A549 (cell line): ENCODE measurements at regions not wholly inside any gene's neighbourhood (a gene's known extent, or its start where the extent isn't known, plus 50 kb on each side); places are given as distances from the start of the nearest gene placed in this dataset.

Source experiments
- ATAC-seq, 2 experiments: fragments of 200-7000 bp in 1 of 2; fragments of >200 bp in 1 of 2; cut with Nextera tagmentation in 1 of 2; cut with Tn5 transposase in 1 of 2; 3 replicates each; pipeline versions ENCODE4 v1.8.0 to v1.9.1; 2018 to 2020; ENCODE audit warnings: mild to moderate bottlenecking in 1 of 2, moderate library complexity in 1 of 2
- CTCF ChIA-PET: fragments of 300-600 bp; sonication (Branson Sonifier 250); formaldehyde crosslinking; extraction: SDS; loops from one replicate; lab custom pipeline; 2021; ENCODE audit warnings: antibody characterized with exemption, inconsistent platforms; lab: Yijun Ruan, JAX
- POLR2A ChIA-PET: fragments of 350-600 bp; formaldehyde crosslinking; extraction: SDS; loops from one replicate; lab custom pipeline; 2021; ENCODE audit warnings: antibody characterized with exemption, inconsistent platforms; lab: Yijun Ruan, JAX
- DNase-seq, 2 experiments: peaks; one replicate each; pipeline versions ENCODE4 v3.0.0 to v3.0.0-alpha.2; 2011 to 2016; ENCODE audit warnings: low read depth in 1 of 2, low spot score in 1 of 2
- FAIRE-seq: peaks from 2 replicates; lab custom pipeline; 2011; peaks lifted over from hg19 to GRCh38; lab: Jason Lieb, UNC
- H3K27ac ChIP-seq, 2 experiments: fragments of >200 bp; sonication (Bioruptor Twin); formaldehyde crosslinking; 3 replicates each; pipeline ENCODE4 v1.5.1; 2016 to 2017
- H3K4me1 ChIP-seq: fragments of >200 bp; sonication (Bioruptor Twin); formaldehyde crosslinking; 3 replicates; pipeline ENCODE4 v1.6.1; 2016
- H3K4me2 ChIP-seq: fragments of >200 bp; sonication (Bioruptor Twin); formaldehyde crosslinking; 3 replicates; pipeline ENCODE4 v1.6.1; 2016
- H3K4me3 ChIP-seq: fragments of >200 bp; sonication (Bioruptor Twin); formaldehyde crosslinking; 3 replicates; pipeline ENCODE4 v1.5.1; 2016
- H3K9me3 ChIP-seq: fragments of >200 bp; sonication (Bioruptor Twin); formaldehyde crosslinking; 3 replicates; pipeline ENCODE4 v1.6.1; 2016
- ATOH8 ChIP-seq: fragments of 250-450 bp; sonication (Bioruptor Pico); IDR thresholded peaks from 2 replicates; pipeline ENCODE4 v1.5.0; 2020; ENCODE audit warnings: low read depth, mild to moderate bottlenecking, moderate library complexity
- CBX2 ChIP-seq: fragments of 200-600 bp; sonication (generic); IDR thresholded peaks from 2 replicates; pipeline ENCODE4 v1.6.1; 2016; ENCODE audit warnings: low read depth, mild to moderate bottlenecking, borderline replicate concordance
- CHD4 ChIP-seq: fragments of 200-600 bp; sonication (generic); IDR thresholded peaks from 2 replicates; pipeline ENCODE4 v1.6.1; 2016; ENCODE audit warnings: antibody characterized with exemption, mild to moderate bottlenecking, borderline replicate concordance
- E2F6 ChIP-seq: IDR thresholded peaks from 2 replicates; pipeline ENCODE4 v1.6.1; 2012; ENCODE audit warnings: low read depth, borderline replicate concordance
- FOSL2 ChIP-seq, 2 experiments: fragments of 450-650 bp in 1 of 2; fragments of >200 bp in 1 of 2; sonication (Bioruptor Twin) in 1 of 2; formaldehyde crosslinking; IDR thresholded peaks; 2 replicates each; pipeline versions ENCODE4 v1.5.0 to v1.6.1; 2016 to 2020; ENCODE audit warnings: mild to moderate bottlenecking in 1 of 2, moderate library complexity in 1 of 2
- FOXS1 ChIP-seq: fragments of 250-450 bp; sonication (Bioruptor Pico); IDR thresholded peaks from 2 replicates; pipeline ENCODE4 v1.5.0; 2020; ENCODE audit warnings: mild to moderate bottlenecking, moderate library complexity
- HEYL ChIP-seq: fragments of 250-450 bp; sonication (Bioruptor Pico); IDR thresholded peaks from 2 replicates; pipeline ENCODE4 v1.8.0; 2021; ENCODE audit warnings: mild to moderate bottlenecking, moderate library complexity
- HMGXB4 ChIP-seq: fragments of 250-450 bp; sonication (Bioruptor Pico); IDR thresholded peaks from 2 replicates; pipeline ENCODE4 v1.5.0; 2021; ENCODE audit warnings: mild to moderate bottlenecking, moderate library complexity, borderline replicate concordance
- HOXB13 ChIP-seq: fragments of 250-450 bp; sonication (Bioruptor Pico); IDR thresholded peaks from 2 replicates; pipeline ENCODE4 v1.5.0; 2020; ENCODE audit warnings: low read depth, mild to moderate bottlenecking, moderate library complexity
- PHF8 ChIP-seq: fragments of 200-600 bp; sonication (generic); IDR thresholded peaks from 2 replicates; pipeline ENCODE4 v1.6.1; 2016; ENCODE audit warnings: low read depth, mild to moderate bottlenecking, antibody characterized with exemption, moderate library complexity, borderline replicate concordance
- RAD21 ChIP-seq, 2 experiments: fragments of >200 bp in 1 of 2; sonication (Bioruptor Twin) in 1 of 2; formaldehyde crosslinking in 1 of 2; IDR thresholded peaks in 1 of 2; conservative IDR thresholded peaks in 1 of 2; 2 replicates in 1 of 2; 3 replicates in 1 of 2; pipeline ENCODE4 v1.6.1; 2012 to 2018; ENCODE audit warnings: inconsistent platforms in 1 of 2
- RARB ChIP-seq: fragments of 250-450 bp; sonication (Bioruptor Pico); IDR thresholded peaks from 2 replicates; pipeline ENCODE4 v1.8.0; 2021; ENCODE audit warnings: mild to moderate bottlenecking, moderate library complexity
- RCOR1 ChIP-seq: fragments of 150-350 bp; IDR thresholded peaks from 2 replicates; pipeline ENCODE4 v1.6.1; 2014; ENCODE audit warnings: antibody characterized with exemption, low read length, low read depth
- REST ChIP-seq: fragments of 200-600 bp; sonication (generic); IDR thresholded peaks from 2 replicates; pipeline ENCODE4 v1.6.1; 2016; ENCODE audit warnings: antibody characterized with exemption, mild to moderate bottlenecking, moderate library complexity
- RNF2 ChIP-seq: fragments of 200-600 bp; sonication (generic); IDR thresholded peaks from 2 replicates; pipeline ENCODE4 v1.6.1; 2016; ENCODE audit warnings: low read depth, mild to moderate bottlenecking, antibody characterized with exemption, moderate library complexity, borderline replicate concordance
- SMC3 ChIP-seq: fragments of >200 bp; sonication (Bioruptor Twin); formaldehyde crosslinking; IDR thresholded peaks from 3 replicates; pipeline ENCODE4 v1.6.1; 2018; ENCODE audit warnings: inconsistent platforms
- TFCP2L1 ChIP-seq: fragments of 250-450 bp; sonication (Bioruptor Pico); IDR thresholded peaks from 2 replicates; pipeline ENCODE4 v1.5.0; 2021; ENCODE audit warnings: mild to moderate bottlenecking
- ZFP36 ChIP-seq: fragments of 450-650 bp; IDR thresholded peaks from 2 replicates; pipeline ENCODE4 v1.6.1; 2014; ENCODE audit warnings: borderline replicate concordance; ENCODE audit not compliant: partially characterized antibody
- WGBS: methylation state at CpG from one replicate; pipeline ENCODE4 v1.1.6; 2017; ENCODE audit errors: missing lambda C conversion rate; 5-methylcytosine and 5-hydroxymethylcytosine counted together

- TF ChIP-seq HEYL (CRISPR knock-in tag) = no peak
- TF ChIP-seq RAD21 (conservative IDR thresholded peaks at IDR 0.05 in 1 of 2, IDR thresholded peaks at IDR 0.05 in 1 of 2) = no peak
- TF ChIP-seq ZFP36 = no peak
- no peak for TF ChIP-seq PHF8
- TF ChIP-seq, all 56 proteins: peak for 0
These were observed 79.7 kb upstream of the CARD18 start (continued) for GRCh38 chr11:105219269-105219668.

GRCh38 chr11:105215528-105215927 lies 76.0 kb upstream of the CARD18 start:
- Histone ChIP-seq H3K4me3 (no peak overlapping the region), H3K9me3 (no peaks in the 10 kb centered on the region), H3K4me1 (no peaks in the 10 kb centered on the region), H3K4me2 (no peak overlapping the region), H3K27ac (no peak overlapping the region)
- ChIA-PET POLR2A (no interaction called here), CTCF (no interaction called here)
- ATAC-seq (no peak), FAIRE-seq (no peak), DNase-seq (no peak)
- WGBS = 80% methylated on average over 1 of the region's 1 CpG
- TF ChIP-seq REST = no peak
- no peak for TF ChIP-seq E2F6
- TF ChIP-seq SMC3 = no peak
- TF ChIP-seq CHD4 = no peak
- no peak for TF ChIP-seq HOXB13 (CRISPR knock-in tag)
- TF ChIP-seq CBX2 = no peak
- no peak for TF ChIP-seq ATOH8 (CRISPR knock-in tag)
- TF ChIP-seq FOXS1 (CRISPR knock-in tag) = no peak
- no peak for TF ChIP-seq RARB
- TF ChIP-seq TFCP2L1 = no peak
- no peak for TF ChIP-seq RCOR1
- no peak for TF ChIP-seq FOSL2 (IDR thresholded peaks at IDR 0.05)
- no peak for TF ChIP-seq FOSL2 (CRISPR knock-in tag; IDR thresholded peaks at IDR 0.05)
- no peak for TF ChIP-seq HMGXB4
- TF ChIP-seq RNF2 = no peak
